D721Med (cell line): ENCODE measurements at regions not wholly inside any gene's neighbourhood (a gene's known extent, or its start where the extent isn't known, plus 50 kb on each side); places are given as distances from the start of the nearest gene placed in this dataset.

Experiments
- DNase-seq: peaks from one replicate; pipeline ENCODE4 v3.0.0; 2011; ENCODE audit warnings: low spot score; ENCODE audit not compliant: insufficient read length
- FAIRE-seq: peaks from 2 replicates; lab custom pipeline; 2011; peaks lifted over from hg19 to GRCh38; lab: Jason Lieb, UNC
- TF ChIP-seq, protein P1 (sequence below): IDR thresholded peaks from 2 replicates; pipeline ENCODE4 v1.5.1; 2012; ENCODE audit warnings: mild to moderate bottlenecking, control low read depth; ENCODE audit not compliant: insufficient read depth; ENCODE audit errors: missing control alignments

DNA sequence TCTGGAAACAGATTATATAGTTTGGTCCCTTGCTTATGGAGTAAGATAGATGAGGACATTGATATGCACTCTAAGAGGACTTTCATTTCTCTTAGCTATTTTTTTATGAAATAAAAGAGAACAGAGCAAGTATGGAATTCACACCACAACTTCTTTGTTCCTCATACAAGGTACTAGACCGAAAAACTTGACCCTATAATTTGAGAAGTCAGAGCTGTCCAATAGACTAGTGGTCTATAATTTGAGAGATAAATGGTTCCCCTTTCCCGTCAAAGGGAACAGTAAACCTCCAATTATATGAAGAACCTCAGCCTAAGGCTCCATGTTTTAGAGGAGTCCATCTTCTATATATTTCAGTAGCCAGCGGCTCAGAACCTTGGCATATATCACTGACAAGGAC, 58.5 kb upstream of the HIF1A start:
- DNase-seq (no peak), FAIRE-seq (no peak)
- TF ChIP-seq, protein P1, sequence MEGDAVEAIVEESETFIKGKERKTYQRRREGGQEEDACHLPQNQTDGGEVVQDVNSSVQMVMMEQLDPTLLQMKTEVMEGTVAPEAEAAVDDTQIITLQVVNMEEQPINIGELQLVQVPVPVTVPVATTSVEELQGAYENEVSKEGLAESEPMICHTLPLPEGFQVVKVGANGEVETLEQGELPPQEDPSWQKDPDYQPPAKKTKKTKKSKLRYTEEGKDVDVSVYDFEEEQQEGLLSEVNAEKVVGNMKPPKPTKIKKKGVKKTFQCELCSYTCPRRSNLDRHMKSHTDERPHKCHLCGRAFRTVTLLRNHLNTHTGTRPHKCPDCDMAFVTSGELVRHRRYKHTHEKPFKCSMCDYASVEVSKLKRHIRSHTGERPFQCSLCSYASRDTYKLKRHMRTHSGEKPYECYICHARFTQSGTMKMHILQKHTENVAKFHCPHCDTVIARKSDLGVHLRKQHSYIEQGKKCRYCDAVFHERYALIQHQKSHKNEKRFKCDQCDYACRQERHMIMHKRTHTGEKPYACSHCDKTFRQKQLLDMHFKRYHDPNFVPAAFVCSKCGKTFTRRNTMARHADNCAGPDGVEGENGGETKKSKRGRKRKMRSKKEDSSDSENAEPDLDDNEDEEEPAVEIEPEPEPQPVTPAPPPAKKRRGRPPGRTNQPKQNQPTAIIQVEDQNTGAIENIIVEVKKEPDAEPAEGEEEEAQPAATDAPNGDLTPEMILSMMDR = no peak

DNA sequence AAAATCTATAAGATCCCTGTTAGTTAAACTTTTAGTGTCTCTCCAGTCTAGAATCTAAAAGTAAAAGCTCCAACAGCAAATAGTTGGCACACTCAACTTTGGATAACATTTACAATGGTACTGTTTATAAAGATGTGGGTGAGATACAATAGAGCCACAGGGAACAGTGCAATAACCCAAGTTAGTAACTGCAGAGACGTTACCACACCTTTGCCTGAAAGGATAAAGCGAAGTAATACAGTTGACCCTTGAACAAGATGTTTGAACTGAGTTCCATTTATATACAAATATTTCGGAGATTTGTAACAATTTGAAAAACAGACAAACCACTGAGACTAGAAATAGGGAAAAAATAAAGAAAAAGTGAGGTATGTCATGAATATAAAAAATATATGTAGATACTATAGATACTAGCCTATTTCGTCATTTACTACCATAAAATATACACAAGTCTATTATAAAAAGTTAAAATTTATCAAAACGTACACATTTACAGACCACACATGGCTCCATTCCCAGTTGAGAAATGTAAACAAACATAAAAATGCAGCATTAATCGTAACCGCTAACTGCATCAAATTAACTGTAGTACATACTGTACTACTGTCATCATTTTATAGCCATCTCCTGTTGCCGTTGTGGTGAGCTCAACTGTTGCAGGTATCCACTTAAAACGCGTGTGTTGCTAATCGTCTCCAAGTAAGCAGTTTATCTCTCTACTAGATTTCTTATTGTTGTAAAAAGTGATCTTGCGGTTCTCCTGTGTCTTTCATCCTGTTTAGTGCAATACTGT, 56.5 kb upstream of the HIF1A start:
- no peak for DNase-seq
- no peak for FAIRE-seq
- TF ChIP-seq, protein P1 = no peak

DNA sequence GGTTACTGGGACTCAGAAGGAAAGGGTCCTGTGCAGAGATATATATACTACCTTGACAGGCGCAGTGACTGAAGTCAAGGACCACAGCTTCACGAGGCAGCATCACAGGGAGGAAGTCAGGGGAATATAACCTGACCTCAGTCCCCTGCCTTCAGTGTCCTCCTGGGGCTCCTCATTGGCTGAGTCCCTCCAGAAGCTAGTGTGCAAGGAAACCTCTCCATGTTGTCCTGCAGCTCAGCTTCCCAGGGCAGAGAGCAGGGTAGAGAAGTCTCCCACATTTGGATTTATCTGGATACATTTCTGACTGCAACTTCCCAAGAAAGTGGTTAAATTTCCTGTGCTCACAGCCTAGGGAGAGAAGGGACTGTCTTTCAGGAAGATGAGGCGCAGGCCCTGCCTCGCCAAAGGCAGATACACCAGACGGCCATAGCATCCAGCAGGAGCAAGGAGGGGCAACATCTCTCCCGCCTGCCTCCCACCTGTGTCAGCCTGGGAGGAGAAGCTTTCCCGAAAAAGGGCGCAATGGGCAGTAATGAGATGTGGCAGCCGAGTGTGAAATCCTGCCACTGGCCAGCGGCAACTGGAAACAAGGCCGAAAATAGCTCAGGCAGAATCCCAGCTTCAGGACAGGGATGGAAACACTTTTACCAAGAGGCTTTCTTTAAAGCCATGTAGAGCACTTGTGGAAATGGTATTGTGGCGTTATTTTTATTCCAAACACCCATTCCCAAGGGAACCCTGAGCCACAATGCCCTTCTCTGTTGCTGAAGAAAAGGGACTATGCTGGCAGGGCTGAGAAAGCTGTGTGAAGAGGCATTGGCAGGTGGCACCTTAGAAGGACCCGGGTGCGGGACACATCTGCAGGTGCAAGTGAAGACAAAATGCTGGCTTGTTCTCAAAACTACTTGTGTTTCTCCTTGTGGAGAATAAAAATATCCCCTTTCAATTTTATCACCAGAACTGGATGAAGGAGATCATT, 54.9 kb upstream of the HIF1A start:
- no peak for DNase-seq

DNA sequence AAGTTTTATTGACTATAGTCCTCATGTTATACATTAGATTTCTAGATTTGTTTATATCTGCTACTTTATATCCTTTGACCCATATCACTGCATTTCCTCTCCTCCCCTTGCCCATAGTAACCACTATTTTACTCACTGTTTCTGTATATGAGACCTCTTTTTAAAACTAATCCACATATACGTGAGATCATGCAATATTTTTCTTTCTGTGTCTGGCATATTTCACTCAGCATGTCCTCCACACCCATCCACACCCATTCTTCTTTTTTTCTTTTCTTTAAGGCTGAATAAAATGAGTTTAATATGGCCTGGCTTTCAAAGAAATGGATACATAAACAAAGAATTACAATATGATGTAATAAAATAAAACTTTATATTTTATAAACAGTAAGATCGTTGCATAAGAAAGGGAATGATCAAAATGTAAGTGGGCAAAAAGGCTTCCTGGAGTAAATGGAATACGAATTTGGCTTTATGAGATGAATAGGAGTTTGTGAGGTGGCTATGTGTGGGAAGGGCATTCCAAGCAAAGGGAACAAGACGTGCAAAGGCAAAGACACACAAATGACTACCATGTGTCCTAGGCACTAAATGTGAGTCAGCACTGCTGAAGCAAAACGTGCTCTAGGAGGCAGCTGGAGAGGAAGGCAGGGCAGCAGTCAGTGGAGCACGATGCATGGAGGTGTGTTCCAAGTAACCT, 53.2 kb upstream of the HIF1A start:
- TF ChIP-seq, protein P1 = no peak
- FAIRE-seq = no peak
- no peak for DNase-seq

More for the DNA sequence above, 54.9 kb upstream of the HIF1A start:
- TF ChIP-seq, protein P1 = no peak
- no peak for FAIRE-seq

DNA sequence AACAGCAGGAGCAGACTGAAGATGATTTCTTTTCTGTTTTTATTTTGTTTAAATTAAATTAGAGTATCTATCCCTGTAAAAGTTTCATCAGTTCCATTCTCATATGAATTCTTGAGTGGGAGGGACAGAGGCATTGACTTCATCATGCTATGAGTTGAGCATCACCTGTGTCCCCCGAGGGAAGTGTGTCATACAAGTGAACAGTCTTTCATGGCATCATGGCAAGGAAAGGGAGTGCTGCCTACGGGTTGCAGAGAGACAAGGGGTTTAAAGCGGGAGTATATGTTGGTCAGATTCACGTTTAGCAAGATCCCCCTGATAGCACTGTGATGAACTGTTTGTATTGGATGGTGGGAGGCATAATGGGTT, 52.7 kb upstream of the HIF1A start:
- DNase-seq = no peak
- TF ChIP-seq, protein P1 = no peak
- FAIRE-seq = no peak

DNA sequence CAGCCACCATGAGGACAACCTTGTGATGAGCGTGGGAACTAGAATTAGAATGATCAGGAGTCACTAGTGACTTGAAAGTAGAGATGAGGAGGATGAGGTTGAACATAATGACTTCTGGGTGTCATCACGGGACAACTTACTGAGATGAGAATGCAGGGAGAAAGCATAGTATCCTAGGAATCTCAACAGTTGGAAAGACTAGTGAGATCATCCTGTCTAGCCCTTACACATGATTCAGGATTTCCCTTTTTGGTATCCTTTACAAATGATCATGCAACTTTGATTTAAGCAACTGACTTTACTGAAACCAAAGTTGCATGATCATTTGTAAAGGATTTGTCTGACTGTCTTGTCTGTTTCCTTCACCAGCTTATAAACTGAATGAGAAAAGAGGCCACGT, 51.8 kb upstream of the HIF1A start:
- no peak for FAIRE-seq

More for the DNA sequence above, 51.8 kb upstream of the HIF1A start:
- TF ChIP-seq, protein P1 = no peak
- no peak for DNase-seq
